GM19372 (cell line): ENCODE measurements at regions not wholly inside any gene's neighbourhood (a gene's known extent, or its start where the extent isn't known, plus 50 kb on each side); places are given as distances from the start of the nearest gene placed in this dataset.

Source experiments
- ATAC-seq: cut with Tn5 transposase; IDR thresholded peaks from one replicate; pipeline ENCODE4 v1.9.1; 2021; ENCODE audit warnings: mild to moderate bottlenecking, low read depth, moderate library complexity; ENCODE audit not compliant: unreplicated experiment

GRCh38 chr18:46318356-46318755, 214.2 kb downstream of the HAUS1 start:
- no peak for ATAC-seq

- no peak for ATAC-seq
Observed at GRCh38 chr18:46319783-46320182, 215.6 kb downstream of the HAUS1 start.

- ATAC-seq = no peak
Observed at GRCh38 chr18:46320297-46320696, 216.1 kb downstream of the HAUS1 start.

- ATAC-seq = no peak
Observed at GRCh38 chr18:46320928-46321711, 216.9 kb downstream of the HAUS1 start.

- ATAC-seq = no peak
Observed at GRCh38 chr18:46321955-46322354, 217.8 kb downstream of the HAUS1 start.

GRCh38 chr18:46322411-46322891, 218.3 kb downstream of the HAUS1 start:
- ATAC-seq = no peak

- ATAC-seq = no peak
Observed at GRCh38 chr18:46322941-46323340, 218.8 kb downstream of the HAUS1 start.

GRCh38 chr18:46324087-46324955, 220.1 kb downstream of the HAUS1 start:
- ATAC-seq = peak; percentile 54

GRCh38 chr18:46325895-46326294, 221.7 kb downstream of the HAUS1 start:
- no peak for ATAC-seq

GRCh38 chr18:46329736-46330246, 225.6 kb downstream of the HAUS1 start:
- no peak for ATAC-seq

GRCh38 chr18:46331316-46331715, 227.1 kb downstream of the HAUS1 start:
- ATAC-seq = no peak

- ATAC-seq = no peak
Observed at GRCh38 chr18:46332286-46332801, 228.2 kb downstream of the HAUS1 start.

- ATAC-seq = no peak
Observed at GRCh38 chr18:46332921-46333341, 228.7 kb downstream of the HAUS1 start.

- no peak for ATAC-seq
Observed at GRCh38 chr18:46333431-46334135, 229.4 kb downstream of the HAUS1 start.

- no peak for ATAC-seq
Observed at GRCh38 chr18:46334868-46335281, 230.7 kb downstream of the HAUS1 start.

GRCh38 chr18:46335534-46336101, 231.4 kb downstream of the HAUS1 start:
- no peak for ATAC-seq

- ATAC-seq = no peak
Observed at GRCh38 chr18:46336278-46337111, 232.3 kb downstream of the HAUS1 start.

GRCh38 chr18:46337271-46337670, 233.1 kb downstream of the HAUS1 start:
- no peak for ATAC-seq

- ATAC-seq = no peak
Observed at GRCh38 chr18:46338205-46338604, 234.0 kb downstream of the HAUS1 start.
